GM12878 (cell line): ENCODE measurements at regions not wholly inside any gene's neighbourhood (a gene's known extent, or its start where the extent isn't known, plus 50 kb on each side); places are given as distances from the start of the nearest gene placed in this dataset.

Experiments used
- CEBPB ChIP-seq, 2 experiments: fragments of 150-350 bp in 1 of 2; IDR thresholded peaks; 2 replicates each; pipeline ENCODE4 v1.6.1; 2012 to 2014; ENCODE audit warnings: low read depth in 2 of 2, low read length in 2 of 2, borderline replicate concordance in 1 of 2, inconsistent platforms in 1 of 2
- RAD21 ChIP-seq: IDR thresholded peaks from 2 replicates; pipeline ENCODE4 v1.6.1; 2011; ENCODE audit warnings: mild to moderate bottlenecking, low read depth, low read length, moderate library complexity; ENCODE audit not compliant: insufficient read depth
- RAD51 ChIP-seq: fragments of 450-650 bp; IDR thresholded peaks from 2 replicates; pipeline ENCODE4 v1.6.1; 2016; ENCODE audit warnings: moderate library complexity, mild to moderate bottlenecking, inconsistent platforms
- RELA ChIP-seq: fragments of 450-650 bp; IDR thresholded peaks from 2 replicates; pipeline ENCODE4 v1.8.0; 2014; ENCODE audit warnings: borderline replicate concordance; ENCODE audit not compliant: partially characterized antibody
- TF ChIP-seq, protein P1 (sequence below): fragments of 450-650 bp; IDR thresholded peaks from 2 replicates; pipeline ENCODE4 v1.6.1; 2016; ENCODE audit warnings: mild to moderate bottlenecking

DNA sequence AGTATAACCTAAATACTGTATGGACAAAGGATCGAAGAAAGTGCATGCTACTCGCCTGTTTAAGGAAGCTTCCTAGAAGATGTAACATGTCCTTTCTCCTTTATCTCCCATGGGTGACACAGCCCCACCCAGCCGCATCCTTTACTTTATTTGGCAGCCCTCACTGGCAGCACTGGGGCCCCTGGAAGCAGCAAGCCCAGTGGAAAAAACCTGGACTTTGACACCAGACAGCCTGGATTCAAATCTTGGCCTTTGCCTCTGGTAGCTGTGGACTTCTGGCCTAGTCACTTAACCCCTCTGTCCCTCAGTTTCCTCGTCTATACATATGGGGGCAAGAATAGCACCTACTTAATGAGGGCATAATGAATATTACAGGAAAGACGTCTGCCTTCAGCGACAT is 67.1 kb downstream of the MYEOV start:
- no peak for TF ChIP-seq RELA
- no peak for TF ChIP-seq CEBPB (IDR thresholded peaks at IDR 0.05; ENCODE audit: borderline replicate concordance in 1 of 2, low read depth in 2 of 2, low read length in 2 of 2)
- TF ChIP-seq, protein P1, sequence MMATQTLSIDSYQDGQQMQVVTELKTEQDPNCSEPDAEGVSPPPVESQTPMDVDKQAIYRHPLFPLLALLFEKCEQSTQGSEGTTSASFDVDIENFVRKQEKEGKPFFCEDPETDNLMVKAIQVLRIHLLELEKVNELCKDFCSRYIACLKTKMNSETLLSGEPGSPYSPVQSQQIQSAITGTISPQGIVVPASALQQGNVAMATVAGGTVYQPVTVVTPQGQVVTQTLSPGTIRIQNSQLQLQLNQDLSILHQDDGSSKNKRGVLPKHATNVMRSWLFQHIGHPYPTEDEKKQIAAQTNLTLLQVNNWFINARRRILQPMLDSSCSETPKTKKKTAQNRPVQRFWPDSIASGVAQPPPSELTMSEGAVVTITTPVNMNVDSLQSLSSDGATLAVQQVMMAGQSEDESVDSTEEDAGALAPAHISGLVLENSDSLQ = no peak
- no peak for TF ChIP-seq RAD21
- TF ChIP-seq RAD51 = no peak
